Stomach (tissue), 8 donors: ENCODE measurements at regions not wholly inside any gene's neighbourhood (a gene's known extent, or its start where the extent isn't known, plus 50 kb on each side); places are given as distances from the start of the nearest gene placed in this dataset.
"Not testable (repeated sequence)": the region's sequence is repeated elsewhere in the genome, so short reads cannot be mapped to it uniquely, and the experiment has no call there.

Experiments
- DNase-seq, 2 donors: peaks; one replicate each; pipeline versions ENCODE4 v3.0.0 to v3.0.0-alpha.2; 2013 to 2019
- H3K27ac ChIP-seq, 5 donors: fragments of 200-600 bp in 4 of 5; sonication (generic) in 4 of 5; one replicate each; pipeline ENCODE4 v1.5.1; 2013 to 2019; ENCODE audit warnings: mild to moderate bottlenecking in 1 of 5, moderate library complexity in 1 of 5
- H3K27me3 ChIP-seq, 3 donors: fragments of 200-600 bp; sonication (generic); one replicate each; pipeline ENCODE4 v1.5.1; 2017 to 2019; ENCODE audit warnings: mixed run types in 1 of 3
- H3K36me3 ChIP-seq, 4 donors: fragments of 200-600 bp; sonication (generic); 1 replicate in 3 of 4; 2 replicates in 1 of 4; pipeline ENCODE4 v1.5.1; 2016 to 2019
- H3K4me1 ChIP-seq, 4 donors: fragments of 200-600 bp; sonication (generic); one replicate each; pipeline ENCODE4 v1.5.1; 2016 to 2019
- H3K4me3 ChIP-seq, 4 donors: fragments of 200-600 bp; sonication (generic) in 3 of 4; one replicate each; pipeline ENCODE4 v1.5.1; 2016 to 2019; ENCODE audit warnings: mild to moderate bottlenecking in 1 of 4
- H3K9me3 ChIP-seq, 4 donors: fragments of 200-600 bp; sonication (generic); one replicate each; pipeline ENCODE4 v1.5.1; 2016 to 2019
- EP300 ChIP-seq: sonication (generic); formaldehyde crosslinking; IDR thresholded peaks from one replicate; pipeline ENCODE4 v1.6.1; 2017; ENCODE audit warnings: antibody characterized with exemption
- POLR2A ChIP-seq, 4 donors: fragments of 450-650 bp; IDR thresholded peaks; one replicate each; pipeline ENCODE4 v1.6.1; 2016; ENCODE audit warnings: antibody characterized with exemption in 4 of 4, control low read depth in 2 of 4, mild to moderate bottlenecking in 1 of 4, moderate library complexity in 1 of 4
- POLR2AphosphoS5 ChIP-seq, 3 donors: sonication (generic); formaldehyde crosslinking; IDR thresholded peaks; one replicate each; pipeline ENCODE4 v1.6.1; 2016; ENCODE audit warnings: antibody characterized with exemption in 3 of 3
- WGBS, 5 donors: extraction: QIAGEN DNeasy Blood & Tissue Kit in 3 of 5; methylation state at CpG; one replicate each; pipeline versions ENCODE4 v1.1.5 to v1.1.7; 2013 to 2018; 5-methylcytosine and 5-hydroxymethylcytosine counted together
- intact Hi-C: fragments of 100-400 bp; cut with DNase I; formaldehyde crosslinking; loops from one replicate; pipeline ENCODE4 v1.15.1; 2023; ENCODE audit warnings: low total_unique reads
- TF ChIP-seq, protein P1 (sequence below), 7 experiments: fragments of 450-650 bp in 4 of 7; fragments of 200-600 bp in 3 of 7; sonication (generic) in 3 of 7; IDR thresholded peaks; one replicate each; pipeline ENCODE4 v1.5.1; 2016 to 2019; ENCODE audit warnings: antibody characterized with exemption in 7 of 7, control low read depth in 2 of 7, mild to moderate bottlenecking in 1 of 7
- donor health status: healthy with polysubstance abuse.
- donor health status: Bipolar disorder and iron deficiency.
- donor health status: healthy.

DNA sequence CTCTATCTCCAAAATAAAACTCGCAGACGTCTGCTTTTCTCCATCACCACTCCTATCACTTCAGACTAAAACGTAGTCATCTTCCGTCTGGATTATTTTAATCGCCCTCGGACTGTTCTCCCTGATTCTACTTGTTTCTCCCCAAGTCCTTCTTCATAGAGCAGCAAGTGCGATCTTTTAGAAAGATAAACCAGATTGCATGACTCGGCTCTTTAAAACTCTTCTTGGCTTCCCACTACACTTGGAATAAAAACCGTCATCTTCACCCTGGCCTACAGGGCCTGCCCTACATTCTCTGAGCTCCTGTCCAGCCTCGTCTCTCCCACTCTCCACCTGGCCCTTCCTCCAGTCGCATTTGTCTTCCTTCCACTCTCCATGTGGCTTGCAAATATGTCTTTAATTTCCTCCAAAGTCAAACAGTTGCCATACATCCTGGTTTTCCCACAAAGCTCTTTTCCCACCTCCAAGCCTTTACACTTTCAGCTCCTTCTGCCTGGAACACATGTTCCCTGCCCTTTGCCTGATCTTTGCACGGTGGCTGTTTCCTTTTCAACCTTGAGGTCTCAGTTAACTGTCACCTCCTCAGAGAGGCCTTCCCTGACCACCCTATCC is 70.5 kb upstream of the DHX40 start:
- Histone ChIP-seq H3K4me3 (no peak overlapping the region), H3K27me3 (no peaks in the 10 kb centered on the region), H3K9me3 (no peaks in the 10 kb centered on the region), H3K27ac (no peak overlapping the region), H3K4me1 (peaks cover 0 to 12% (median 0%) of the 10 kb centered on the region in 4 donors), H3K36me3 (no peaks in the 10 kb centered on the region)
- intact Hi-C loops = no loop called here
- no peak for DNase-seq
- no peak for TF ChIP-seq EP300
- TF ChIP-seq POLR2AphosphoS5 (IDR thresholded peaks at IDR 0.05) = no peak
- no peak for TF ChIP-seq POLR2A (IDR thresholded peaks at IDR 0.05)
- TF ChIP-seq, protein P1, sequence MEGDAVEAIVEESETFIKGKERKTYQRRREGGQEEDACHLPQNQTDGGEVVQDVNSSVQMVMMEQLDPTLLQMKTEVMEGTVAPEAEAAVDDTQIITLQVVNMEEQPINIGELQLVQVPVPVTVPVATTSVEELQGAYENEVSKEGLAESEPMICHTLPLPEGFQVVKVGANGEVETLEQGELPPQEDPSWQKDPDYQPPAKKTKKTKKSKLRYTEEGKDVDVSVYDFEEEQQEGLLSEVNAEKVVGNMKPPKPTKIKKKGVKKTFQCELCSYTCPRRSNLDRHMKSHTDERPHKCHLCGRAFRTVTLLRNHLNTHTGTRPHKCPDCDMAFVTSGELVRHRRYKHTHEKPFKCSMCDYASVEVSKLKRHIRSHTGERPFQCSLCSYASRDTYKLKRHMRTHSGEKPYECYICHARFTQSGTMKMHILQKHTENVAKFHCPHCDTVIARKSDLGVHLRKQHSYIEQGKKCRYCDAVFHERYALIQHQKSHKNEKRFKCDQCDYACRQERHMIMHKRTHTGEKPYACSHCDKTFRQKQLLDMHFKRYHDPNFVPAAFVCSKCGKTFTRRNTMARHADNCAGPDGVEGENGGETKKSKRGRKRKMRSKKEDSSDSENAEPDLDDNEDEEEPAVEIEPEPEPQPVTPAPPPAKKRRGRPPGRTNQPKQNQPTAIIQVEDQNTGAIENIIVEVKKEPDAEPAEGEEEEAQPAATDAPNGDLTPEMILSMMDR (IDR thresholded peaks at IDR 0.05) = no peak
- WGBS, 5 donors = 70 to 86% (median 78%) methylated on average over 11 to 12 of the region's 12 CpGs

DNA sequence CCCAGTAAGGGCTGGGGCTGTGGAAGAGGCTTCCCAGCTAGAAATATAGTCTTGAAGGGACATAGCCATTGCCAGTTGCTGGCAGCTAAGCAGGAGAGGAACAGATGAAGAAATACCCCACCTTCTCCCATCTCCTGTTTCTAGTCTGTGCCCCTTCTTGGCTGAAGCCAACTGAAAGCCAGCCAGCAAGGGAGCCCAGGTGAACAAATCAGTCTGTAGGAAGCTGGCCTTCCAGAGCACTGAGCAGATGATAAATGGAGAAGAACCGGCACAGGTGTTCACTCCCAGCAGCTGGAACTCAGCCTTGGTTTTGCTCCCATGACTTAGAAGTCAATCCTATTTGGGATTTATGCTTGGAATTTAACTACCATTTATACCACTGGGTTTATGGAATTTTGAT is 69.2 kb upstream of the DHX40 start:
- Histone ChIP-seq H3K9me3 (no peaks in the 10 kb centered on the region), H3K4me1 (peaks cover 0 to 12% (median 0%) of the 10 kb centered on the region in 4 donors), H3K27me3 (no peaks in the 10 kb centered on the region), H3K4me3 (no peak overlapping the region), H3K27ac (no peak overlapping the region), H3K36me3 (no peaks in the 10 kb centered on the region)
- 67 to 87% (median 79%) methylated on average over 1 of the region's 1 CpG for WGBS, 5 donors
- intact Hi-C loops = no loop called here
- TF ChIP-seq, protein P1 (IDR thresholded peaks at IDR 0.05) = no peak
- TF ChIP-seq POLR2AphosphoS5 (IDR thresholded peaks at IDR 0.05) (no peak), POLR2A (IDR thresholded peaks at IDR 0.05) (no peak), EP300 (no peak)
- DNase-seq = peak in 1 of 2 donors; percentile 30

DNA sequence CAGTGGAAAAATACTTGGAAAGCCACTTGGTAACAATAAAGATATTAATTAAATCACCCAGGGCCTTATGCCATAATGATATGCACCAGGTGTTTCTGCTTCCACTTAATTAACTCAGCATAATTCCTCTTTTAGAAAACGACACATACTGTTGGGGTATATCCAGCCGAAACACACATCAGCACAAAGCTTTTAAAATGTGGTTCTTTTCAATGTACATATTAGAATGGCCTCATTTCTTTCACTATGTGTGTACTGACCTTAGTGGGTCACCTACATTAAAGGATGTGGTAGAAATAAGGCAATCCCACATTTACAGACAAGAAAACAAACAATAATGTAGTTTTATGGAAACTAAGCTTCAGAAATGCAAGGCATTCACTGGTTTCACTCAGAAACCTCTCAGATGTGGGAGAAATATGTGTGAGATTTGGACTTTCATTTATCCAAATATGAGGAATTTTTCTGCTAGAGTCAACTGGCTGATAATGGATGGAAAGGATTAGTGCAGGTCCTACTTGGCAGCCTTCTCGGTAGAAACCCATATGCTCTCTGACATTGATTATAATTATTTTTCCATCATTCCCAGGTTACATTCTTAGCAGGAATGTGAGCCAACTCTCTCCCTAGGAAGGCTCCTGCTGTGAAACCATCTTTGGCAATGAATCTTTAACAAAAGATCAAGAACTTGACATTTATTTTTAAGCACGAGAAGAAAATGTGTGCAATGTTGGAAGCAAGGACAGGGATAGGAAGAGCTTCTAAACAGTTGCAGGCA is 66.7 kb upstream of the DHX40 start:
- TF ChIP-seq POLR2AphosphoS5 (IDR thresholded peaks at IDR 0.05) = no peak
- TF ChIP-seq EP300 = no peak
- no peak for TF ChIP-seq POLR2A (IDR thresholded peaks at IDR 0.05)
- TF ChIP-seq, protein P1 (IDR thresholded peaks at IDR 0.05) = no peak
- no peaks in the 10 kb centered on the region for H3K9me3 ChIP-seq
- H3K27ac ChIP-seq = peak overlapping the region in 2 of 5 donors; percentile 51 to 53
- WGBS, 5 donors = 44 to 66% (median 62%) methylated on average over 4 of the region's 4 CpGs
- no peaks in the 10 kb centered on the region for H3K36me3 ChIP-seq
- H3K4me1 ChIP-seq = peaks cover 0 to 12% (median 0%) of the 10 kb centered on the region in 4 donors
- no peak overlapping the region for H3K4me3 ChIP-seq
- no peaks in the 10 kb centered on the region for H3K27me3 ChIP-seq
- intact Hi-C loops = no loop called here
- DNase-seq = peak in 1 of 2 donors; percentile 63

DNA sequence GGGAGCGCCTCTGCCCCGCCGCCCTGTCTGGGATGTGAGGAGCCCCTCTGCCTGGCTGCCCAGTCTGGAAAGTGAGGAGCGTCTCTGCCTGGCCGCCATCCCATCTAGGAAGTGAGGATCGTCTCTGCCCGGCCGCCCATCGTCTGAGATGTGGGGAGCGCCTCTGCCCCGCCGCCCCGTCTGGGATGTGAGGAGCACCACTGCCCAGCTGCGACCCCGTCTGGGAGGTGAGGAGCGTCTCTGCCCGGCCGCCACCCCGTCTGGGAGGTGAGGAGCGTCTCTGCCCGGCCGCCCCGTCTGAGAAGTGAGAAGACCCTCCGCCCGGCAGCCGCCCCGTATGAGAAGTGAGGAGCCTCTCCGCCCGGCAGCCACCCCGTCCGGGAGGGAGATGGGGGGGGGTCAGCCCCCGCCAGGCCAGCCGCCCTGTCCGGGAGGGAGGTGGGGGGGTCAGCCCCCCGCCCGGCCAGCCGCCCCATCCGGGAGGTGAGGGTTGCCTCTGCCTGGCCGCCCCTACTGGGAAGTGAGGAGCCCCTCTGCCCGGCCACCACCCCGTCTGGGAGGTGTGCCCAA is 65.2 kb upstream of the DHX40 start:
- H3K9me3 ChIP-seq, H3K27me3 ChIP-seq, H3K36me3 ChIP-seq, DNase-seq, intact Hi-C loops, H3K4me3 ChIP-seq, H3K27ac ChIP-seq: not testable (repeated sequence)
- H3K4me1 ChIP-seq = peaks cover 0 to 12% (median 0%) of the 10 kb centered on the region in 4 donors
- WGBS, 5 donors = 90 to 95% (median 94%) methylated on average over 4 to 41 of the region's 41 CpGs
